CD4-positive, alpha-beta T cell treated with Interleukin-10 for 1 hour (primary cell): ENCODE measurements at regions not wholly inside any gene's neighbourhood (a gene's known extent, or its start where the extent isn't known, plus 50 kb on each side); places are given as distances from the start of the nearest gene placed in this dataset.
"Not testable (repeated sequence)": the region's sequence is repeated elsewhere in the genome, so short reads cannot be mapped to it uniquely, and the experiment has no call there.

ENCODE experiments used
- DNase-seq: peaks from one replicate; pipeline ENCODE4 v3.0.0-alpha.2; 2020

- not testable (repeated sequence) for DNase-seq
Observed at GRCh38 chrX:41974677-41975076, 51.3 kb upstream of the CASK start.

- no peak for DNase-seq
Observed at GRCh38 chrX:41973208-41973607, 49.9 kb upstream of the CASK start.
